ENCODE measurements at regions not wholly inside any gene's neighbourhood (a gene's known extent, or its start where the extent isn't known, plus 50 kb on each side); places are given as distances from the start of the nearest gene placed in this dataset.
A peak's percentile ranks its signal among the peaks of the same experiment; 100 is the strongest.

DNA sequence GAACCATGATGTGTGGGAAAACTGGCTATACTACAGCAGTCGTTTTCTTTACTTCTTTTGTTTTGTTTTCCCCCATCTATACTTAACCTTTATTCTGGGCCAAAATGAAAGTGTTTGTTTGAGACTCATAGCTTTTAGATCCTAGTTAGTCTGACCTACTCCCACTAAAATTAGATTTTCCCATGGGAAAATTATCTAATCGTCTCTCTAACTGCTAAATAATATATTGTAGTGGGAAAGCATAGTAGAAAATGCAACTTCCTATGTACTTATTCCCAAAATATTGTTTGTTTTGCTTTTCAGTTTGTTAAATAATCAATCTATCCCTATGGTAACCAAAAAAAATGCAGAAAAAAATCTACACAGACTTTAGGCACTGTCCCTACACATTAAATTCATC is 96.6 kb downstream of the NOC3L start:
- no peak for DNase-seq
- CTCF ChIA-PET = no interaction called here
- Mint-ChIP-seq H3K9me3 (peaks cover 3% of the 10 kb centered on the region), H3K4me3 (no peak overlapping the region), H3K27ac (no peak overlapping the region), H3K27me3 (peaks cover 12% of the 10 kb centered on the region), H3K36me3 (no peaks in the 10 kb centered on the region), H3K4me1 (ENCODE audit: low read depth) (no peaks in the 10 kb centered on the region)
- POLR2A ChIA-PET = no interaction called here
- intact Hi-C loops (cut with micrococcal nuclease) = no loop called here

DNA sequence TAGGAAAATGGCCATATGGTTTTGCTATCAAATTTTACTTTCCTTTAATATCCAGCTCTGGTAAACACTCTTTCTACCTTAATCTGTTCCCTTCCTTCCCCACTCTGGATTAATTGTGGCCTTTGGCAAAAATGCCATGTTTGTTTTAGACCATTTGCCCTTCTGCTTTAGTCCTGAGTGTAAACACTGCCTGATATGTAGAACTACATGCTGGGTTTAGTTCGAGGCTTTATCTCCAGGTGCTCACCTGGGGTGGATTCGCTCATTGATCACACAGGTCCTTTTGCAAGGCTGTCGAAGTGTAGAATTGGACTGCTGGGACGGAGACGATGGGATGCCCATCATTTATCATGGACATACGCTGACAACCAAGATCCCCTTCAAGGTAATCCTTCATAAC is 94.1 kb downstream of the NOC3L start:
- Mint-ChIP-seq H3K27me3 (peaks cover 9% of the 10 kb centered on the region), H3K4me1 (ENCODE audit: low read depth) (no peaks in the 10 kb centered on the region), H3K4me3 (no peak overlapping the region), H3K36me3 (no peaks in the 10 kb centered on the region), H3K9me3 (peaks cover 21% of the 10 kb centered on the region), H3K27ac (no peak overlapping the region)
- POLR2A ChIA-PET = no interaction called here
- no peak for DNase-seq
- CTCF ChIA-PET = no interaction called here
- intact Hi-C loops (cut with micrococcal nuclease) = no loop called here

- Mint-ChIP-seq H3K9me3 (peaks cover 21% of the 10 kb centered on the region), H3K4me1 (ENCODE audit: low read depth) (no peaks in the 10 kb centered on the region), H3K36me3 (no peaks in the 10 kb centered on the region), H3K27ac (no peak overlapping the region), H3K27me3 (peaks cover 2% of the 10 kb centered on the region), H3K4me3 (no peak overlapping the region)
- ChIA-PET CTCF (interaction anchor here (0.9 kb wide), 1 partner anchor 170 kb away, joined by 3 read pairs; no protein-coding TSS in a partner anchor), POLR2A (no interaction called here)
- intact Hi-C loops (cut with micrococcal nuclease) = no loop called here
- DNase-seq = no peak
Observed at GRCh38 chr10:94274142-94274787, 88.5 kb downstream of the NOC3L start.

DNA sequence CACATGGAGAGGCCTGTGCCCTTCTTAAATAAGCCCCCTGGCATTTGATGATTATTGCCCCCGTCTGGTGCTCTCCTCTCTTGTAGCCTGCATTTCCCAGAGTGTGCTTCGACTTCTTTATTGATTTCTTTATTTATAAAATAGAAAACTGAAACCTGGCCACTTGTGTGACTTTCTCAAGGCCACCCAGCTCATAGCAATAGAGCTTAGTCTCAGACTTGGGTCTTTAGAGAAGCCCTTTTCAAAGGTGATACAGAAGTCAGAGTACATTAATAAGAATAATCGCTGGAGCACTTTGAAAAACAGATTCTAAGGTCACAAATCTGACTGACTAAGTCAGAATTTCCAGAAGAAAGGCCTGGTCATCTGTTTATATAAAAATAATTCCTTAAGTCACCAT is 86.6 kb downstream of the NOC3L start:
- no peaks in the 10 kb centered on the region for H3K36me3 Mint-ChIP-seq
- no peak for DNase-seq
- H3K4me3 Mint-ChIP-seq = no peak overlapping the region
- H3K9me3 Mint-ChIP-seq = peaks cover 18% of the 10 kb centered on the region
- CTCF ChIA-PET = interaction anchor here (2.3 kb wide), 1 partner anchor 44 kb away, joined by 9 read pairs; no protein-coding TSS in a partner anchor
- H3K27ac Mint-ChIP-seq = no peak overlapping the region
- POLR2A ChIA-PET = no interaction called here
- intact Hi-C loops (cut with micrococcal nuclease) = no loop called here
- peaks cover 3% of the 10 kb centered on the region for H3K4me1 Mint-ChIP-seq (ENCODE audit: low read depth)
- peaks cover 9% of the 10 kb centered on the region for H3K27me3 Mint-ChIP-seq

GRCh38 chr10:94277450-94277849 is 85.3 kb downstream of the NOC3L start:
- H3K27ac Mint-ChIP-seq = no peak overlapping the region
- H3K27me3 Mint-ChIP-seq = peaks cover 9% of the 10 kb centered on the region
- no peaks in the 10 kb centered on the region for H3K36me3 Mint-ChIP-seq
- peaks cover 6% of the 10 kb centered on the region for H3K9me3 Mint-ChIP-seq
- no peak for DNase-seq
- H3K4me1 Mint-ChIP-seq (ENCODE audit: low read depth) = peaks cover 3% of the 10 kb centered on the region
- POLR2A ChIA-PET = no interaction called here
- H3K4me3 Mint-ChIP-seq = no peak overlapping the region
- intact Hi-C loops (cut with micrococcal nuclease) = no loop called here
- CTCF ChIA-PET = interaction anchor here (0.7 to 3.1 kb wide), 4 partner anchors 43 to 168 kb away, joined by 3 to 16 read pairs (median 8); no protein-coding TSS in a partner anchor

DNA sequence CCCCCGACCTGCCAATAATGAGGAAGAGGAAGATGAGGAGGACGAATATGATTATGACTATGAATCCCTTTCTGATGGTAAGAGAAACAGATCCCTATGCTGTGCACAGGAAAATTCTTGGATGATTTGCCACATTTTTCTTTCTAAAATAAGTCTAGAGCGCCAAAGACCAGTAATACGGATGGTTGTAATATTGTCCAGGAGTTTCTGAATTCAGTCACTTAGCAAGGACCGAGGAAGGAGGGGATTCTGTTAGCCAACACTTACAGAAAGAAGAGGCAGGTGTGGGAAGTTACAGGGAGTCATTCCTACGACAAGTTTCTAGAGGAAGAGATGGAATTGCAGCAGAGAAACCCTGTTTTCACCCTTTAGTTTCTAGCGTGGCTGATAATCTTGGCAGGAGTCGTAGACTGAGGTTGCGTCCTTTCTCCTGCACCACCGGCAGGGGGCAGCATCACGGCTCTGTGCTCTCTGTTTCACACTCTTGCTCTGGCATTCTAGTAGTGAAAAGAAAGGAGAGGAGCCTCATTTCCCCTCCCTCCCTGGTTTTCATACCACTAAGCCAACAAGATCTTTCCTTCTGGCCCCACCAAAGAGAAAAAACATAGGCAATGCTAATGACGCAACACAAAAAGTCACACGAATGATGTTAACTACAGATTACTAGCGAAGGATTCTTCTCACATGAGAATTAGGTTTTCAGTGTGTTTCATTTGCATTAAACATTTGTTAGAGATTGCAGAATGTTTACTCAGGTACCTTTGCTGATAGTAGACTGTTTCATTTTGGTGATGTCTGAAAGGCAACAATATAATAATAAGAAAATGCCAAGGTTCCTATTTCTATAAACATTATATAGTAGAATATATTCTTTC is 82.7 kb downstream of the NOC3L start:
- DNase-seq = peak; percentile 66
- H3K27me3 Mint-ChIP-seq = peaks cover 15% of the 10 kb centered on the region
- intact Hi-C loops (cut with micrococcal nuclease) = loop anchor here (1.0 kb wide), 2 partner anchors 40 to 164 kb away; no protein-coding TSS in a partner anchor
- H3K36me3 Mint-ChIP-seq = no peaks in the 10 kb centered on the region
- no peak overlapping the region for H3K4me3 Mint-ChIP-seq
- POLR2A ChIA-PET = no interaction called here
- no peak overlapping the region for H3K27ac Mint-ChIP-seq
- CTCF ChIA-PET = interaction anchor here (1.8 to 3.1 kb wide), 4 partner anchors 38 to 164 kb away, joined by 6 to 18 read pairs (median 14); no protein-coding TSS in a partner anchor
- no peaks in the 10 kb centered on the region for H3K9me3 Mint-ChIP-seq
- peaks cover 3% of the 10 kb centered on the region for H3K4me1 Mint-ChIP-seq (ENCODE audit: low read depth)

- Mint-ChIP-seq H3K36me3 (no peaks in the 10 kb centered on the region), H3K27ac (no peak overlapping the region), H3K9me3 (no peaks in the 10 kb centered on the region), H3K4me1 (ENCODE audit: low read depth) (peaks cover 3% of the 10 kb centered on the region), H3K4me3 (no peak overlapping the region), H3K27me3 (peaks cover 15% of the 10 kb centered on the region)
- DNase-seq = no peak
- POLR2A ChIA-PET = no interaction called here
- intact Hi-C loops (cut with micrococcal nuclease) = no loop called here
- CTCF ChIA-PET = interaction anchor here (2.0 to 3.6 kb wide), 2 partner anchors 39 to 163 kb away, joined by 11 to 31 read pairs; no protein-coding TSS in a partner anchor
Observed at GRCh38 chr10:94281654-94282053, 81.1 kb downstream of the NOC3L start.

- no peaks in the 10 kb centered on the region for H3K36me3 Mint-ChIP-seq
- DNase-seq = no peak
- ChIA-PET CTCF (interaction anchor here (1.8 to 3.6 kb wide), 3 partner anchors 38 to 162 kb away, joined by 10 to 31 read pairs (median 11); no protein-coding TSS in a partner anchor), POLR2A (no interaction called here)
- H3K9me3 Mint-ChIP-seq = no peaks in the 10 kb centered on the region
- H3K4me1 Mint-ChIP-seq (ENCODE audit: low read depth) = peaks cover 3% of the 10 kb centered on the region
- H3K27me3 Mint-ChIP-seq = peaks cover 17% of the 10 kb centered on the region
- no peak overlapping the region for H3K4me3 Mint-ChIP-seq
- no peak overlapping the region for H3K27ac Mint-ChIP-seq
- intact Hi-C loops (cut with micrococcal nuclease) = no loop called here
Observed at GRCh38 chr10:94282369-94282768, 80.4 kb downstream of the NOC3L start.

Measured in activated CD4-positive, alpha-beta memory T cell treated with anti-CD3 and anti-CD28 coated beads for 36 hours (primary cell).